ENCODE measurements at regions not wholly inside any gene's neighbourhood (a gene's known extent, or its start where the extent isn't known, plus 50 kb on each side); places are given as distances from the start of the nearest gene placed in this dataset.

DNA sequence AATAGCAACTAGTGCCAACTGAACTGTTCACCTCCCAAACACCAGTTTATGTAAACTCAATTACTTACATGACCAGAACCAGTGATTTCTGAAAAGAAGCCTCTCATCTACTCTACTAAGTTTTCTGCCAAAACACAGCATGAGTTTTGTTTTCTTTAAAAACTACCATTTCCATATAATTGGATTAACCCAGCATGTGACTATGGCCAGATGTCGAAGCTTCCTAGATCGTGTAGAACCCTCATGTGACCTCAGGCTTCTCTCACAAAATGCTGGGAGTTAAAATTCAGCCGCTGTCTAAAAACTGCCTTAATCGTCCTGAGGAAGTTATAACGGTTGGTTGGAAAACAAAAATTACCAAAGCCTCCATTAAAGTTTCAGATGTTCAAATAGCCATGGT is 303.5 kb downstream of the IRX1 start:
- H3K27me3 ChIP-seq (ENCODE audit: insufficient read depth, poor library complexity, severe bottlenecking) = no peaks in the 10 kb centered on the region
- no peak for TF ChIP-seq GABPA (IDR thresholded peaks at IDR 0.05; ENCODE audit: low read depth)
- TF ChIP-seq, protein P1, sequence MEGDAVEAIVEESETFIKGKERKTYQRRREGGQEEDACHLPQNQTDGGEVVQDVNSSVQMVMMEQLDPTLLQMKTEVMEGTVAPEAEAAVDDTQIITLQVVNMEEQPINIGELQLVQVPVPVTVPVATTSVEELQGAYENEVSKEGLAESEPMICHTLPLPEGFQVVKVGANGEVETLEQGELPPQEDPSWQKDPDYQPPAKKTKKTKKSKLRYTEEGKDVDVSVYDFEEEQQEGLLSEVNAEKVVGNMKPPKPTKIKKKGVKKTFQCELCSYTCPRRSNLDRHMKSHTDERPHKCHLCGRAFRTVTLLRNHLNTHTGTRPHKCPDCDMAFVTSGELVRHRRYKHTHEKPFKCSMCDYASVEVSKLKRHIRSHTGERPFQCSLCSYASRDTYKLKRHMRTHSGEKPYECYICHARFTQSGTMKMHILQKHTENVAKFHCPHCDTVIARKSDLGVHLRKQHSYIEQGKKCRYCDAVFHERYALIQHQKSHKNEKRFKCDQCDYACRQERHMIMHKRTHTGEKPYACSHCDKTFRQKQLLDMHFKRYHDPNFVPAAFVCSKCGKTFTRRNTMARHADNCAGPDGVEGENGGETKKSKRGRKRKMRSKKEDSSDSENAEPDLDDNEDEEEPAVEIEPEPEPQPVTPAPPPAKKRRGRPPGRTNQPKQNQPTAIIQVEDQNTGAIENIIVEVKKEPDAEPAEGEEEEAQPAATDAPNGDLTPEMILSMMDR (IDR thresholded peaks at IDR 0.05; ENCODE audit: insufficient read depth, low read length) = no peak
- DNase-seq (ENCODE audit: low read depth in 1 of 2, low spot score in 1 of 2) = no peak
- H3K4me3 ChIP-seq (replicated peaks; ENCODE audit: insufficient read depth, low read length) = no peak overlapping the region
- no peak overlapping the region for H3K27ac ChIP-seq (replicated peaks)

DNA sequence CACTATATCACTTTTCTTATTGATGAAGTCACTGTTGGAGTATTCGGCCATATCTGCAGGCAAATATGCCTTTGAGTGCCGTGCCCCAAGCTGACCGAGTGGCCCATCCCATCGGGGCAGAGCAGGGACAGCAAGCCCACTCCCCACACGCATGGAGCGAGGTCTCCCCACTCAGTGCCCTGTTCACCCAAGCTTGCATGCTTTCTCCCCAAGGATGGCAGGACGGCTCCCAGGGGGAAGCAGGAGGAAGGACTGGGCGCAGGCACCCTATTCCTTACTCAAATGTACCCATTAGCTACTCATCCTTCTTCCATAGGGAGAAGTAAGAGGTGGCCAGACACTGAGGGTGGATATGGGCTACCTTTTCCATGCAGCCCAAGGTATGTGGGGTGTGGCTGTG is 309.0 kb downstream of the IRX1 start:
- TF ChIP-seq SPI1 (IDR thresholded peaks at IDR 0.05; ENCODE audit: borderline replicate concordance, low read depth) = no peak
- TF ChIP-seq, protein P2, sequence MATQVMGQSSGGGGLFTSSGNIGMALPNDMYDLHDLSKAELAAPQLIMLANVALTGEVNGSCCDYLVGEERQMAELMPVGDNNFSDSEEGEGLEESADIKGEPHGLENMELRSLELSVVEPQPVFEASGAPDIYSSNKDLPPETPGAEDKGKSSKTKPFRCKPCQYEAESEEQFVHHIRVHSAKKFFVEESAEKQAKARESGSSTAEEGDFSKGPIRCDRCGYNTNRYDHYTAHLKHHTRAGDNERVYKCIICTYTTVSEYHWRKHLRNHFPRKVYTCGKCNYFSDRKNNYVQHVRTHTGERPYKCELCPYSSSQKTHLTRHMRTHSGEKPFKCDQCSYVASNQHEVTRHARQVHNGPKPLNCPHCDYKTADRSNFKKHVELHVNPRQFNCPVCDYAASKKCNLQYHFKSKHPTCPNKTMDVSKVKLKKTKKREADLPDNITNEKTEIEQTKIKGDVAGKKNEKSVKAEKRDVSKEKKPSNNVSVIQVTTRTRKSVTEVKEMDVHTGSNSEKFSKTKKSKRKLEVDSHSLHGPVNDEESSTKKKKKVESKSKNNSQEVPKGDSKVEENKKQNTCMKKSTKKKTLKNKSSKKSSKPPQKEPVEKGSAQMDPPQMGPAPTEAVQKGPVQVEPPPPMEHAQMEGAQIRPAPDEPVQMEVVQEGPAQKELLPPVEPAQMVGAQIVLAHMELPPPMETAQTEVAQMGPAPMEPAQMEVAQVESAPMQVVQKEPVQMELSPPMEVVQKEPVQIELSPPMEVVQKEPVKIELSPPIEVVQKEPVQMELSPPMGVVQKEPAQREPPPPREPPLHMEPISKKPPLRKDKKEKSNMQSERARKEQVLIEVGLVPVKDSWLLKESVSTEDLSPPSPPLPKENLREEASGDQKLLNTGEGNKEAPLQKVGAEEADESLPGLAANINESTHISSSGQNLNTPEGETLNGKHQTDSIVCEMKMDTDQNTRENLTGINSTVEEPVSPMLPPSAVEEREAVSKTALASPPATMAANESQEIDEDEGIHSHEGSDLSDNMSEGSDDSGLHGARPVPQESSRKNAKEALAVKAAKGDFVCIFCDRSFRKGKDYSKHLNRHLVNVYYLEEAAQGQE (IDR thresholded peaks at IDR 0.05; ENCODE audit: insufficient replicate concordance, low read depth) = no peak
- no peak for TF ChIP-seq POLR2AphosphoS5 (IDR thresholded peaks at IDR 0.05; ENCODE audit: low read depth)
- no peak for TF ChIP-seq GABPA (IDR thresholded peaks at IDR 0.05; ENCODE audit: low read depth)
- TF ChIP-seq, protein P1 (IDR thresholded peaks at IDR 0.05; ENCODE audit: insufficient read depth, low read length) = no peak
- Histone ChIP-seq H3K27me3 (ENCODE audit: insufficient read depth, poor library complexity, severe bottlenecking) (no peaks in the 10 kb centered on the region), H3K27ac (replicated peaks) (no peak overlapping the region), H3K4me3 (replicated peaks; ENCODE audit: insufficient read depth, low read length) (no peak overlapping the region)
- no peak for DNase-seq (ENCODE audit: low read depth in 1 of 2, low spot score in 1 of 2)

DNA sequence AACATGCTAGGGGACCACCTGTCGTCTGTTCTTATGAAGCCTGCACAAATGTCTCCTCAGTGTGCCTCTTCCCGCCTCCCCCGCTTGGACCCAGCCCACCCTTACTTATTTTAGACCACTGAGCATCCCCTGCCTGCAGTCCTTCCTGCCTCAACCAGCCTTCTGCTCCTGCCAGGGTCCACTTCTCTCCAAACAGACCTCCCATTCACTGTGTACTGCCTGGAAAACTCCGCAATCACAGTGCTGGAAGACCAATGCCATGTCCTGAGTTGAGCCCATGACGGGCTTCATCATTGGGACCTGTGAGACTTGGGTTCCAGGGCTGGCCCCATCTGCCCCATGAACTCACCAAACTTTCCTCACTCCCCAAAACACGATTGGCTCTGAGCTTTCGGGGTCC is 309.4 kb downstream of the IRX1 start:
- H3K27ac ChIP-seq (replicated peaks) = no peak overlapping the region

More for the DNA sequence above, 309.4 kb downstream of the IRX1 start:
- TF ChIP-seq SPI1 (IDR thresholded peaks at IDR 0.05; ENCODE audit: borderline replicate concordance, low read depth) (no peak), POLR2AphosphoS5 (IDR thresholded peaks at IDR 0.05; ENCODE audit: low read depth) (no peak), GABPA (IDR thresholded peaks at IDR 0.05; ENCODE audit: low read depth) (no peak)
- TF ChIP-seq, protein P1 (IDR thresholded peaks at IDR 0.05; ENCODE audit: insufficient read depth, low read length) = no peak
- TF ChIP-seq, protein P2 (IDR thresholded peaks at IDR 0.05; ENCODE audit: insufficient replicate concordance, low read depth) = no peak
- Histone ChIP-seq H3K27me3 (ENCODE audit: insufficient read depth, poor library complexity, severe bottlenecking) (no peaks in the 10 kb centered on the region), H3K4me3 (replicated peaks; ENCODE audit: insufficient read depth, low read length) (no peak overlapping the region)
- no peak for DNase-seq (ENCODE audit: low read depth in 1 of 2, low spot score in 1 of 2)
